Fibroblast of skin of left quadriceps (primary cell): ENCODE measurements at regions not wholly inside any gene's neighbourhood (a gene's known extent, or its start where the extent isn't known, plus 50 kb on each side); places are given as distances from the start of the nearest gene placed in this dataset.

ENCODE experiments used
- DNase-seq, 2 experiments: peaks; one replicate each; pipeline ENCODE4 v3.0.0-alpha.2; 2013; ENCODE audit warnings: low read depth in 2 of 2

GRCh38 chr3:36258421-36258820 lies 121.9 kb upstream of the STAC start:
- no peak for DNase-seq

GRCh38 chr3:36259580-36259979 lies 120.7 kb upstream of the STAC start:
- no peak for DNase-seq

- no peak for DNase-seq
Measured at GRCh38 chr3:36269274-36269673, 111.0 kb upstream of the STAC start.

GRCh38 chr3:36282766-36283165 lies 97.5 kb upstream of the STAC start:
- DNase-seq: no peak

GRCh38 chr3:36295296-36295695 lies 85.0 kb upstream of the STAC start:
- peak; percentile 17 to 18 for DNase-seq

GRCh38 chr3:36297195-36297594 lies 83.1 kb upstream of the STAC start:
- no peak for DNase-seq

- no peak for DNase-seq
Measured at GRCh38 chr3:36298188-36298587, 82.1 kb upstream of the STAC start.

GRCh38 chr3:36302158-36302509 lies 78.2 kb upstream of the STAC start:
- DNase-seq: no peak

- DNase-seq: no peak
Measured at GRCh38 chr3:36302626-36303025, 77.7 kb upstream of the STAC start.

GRCh38 chr3:36303286-36303685 lies 77.0 kb upstream of the STAC start:
- no peak for DNase-seq

- DNase-seq: no peak
Measured at GRCh38 chr3:36305929-36306520, 74.3 kb upstream of the STAC start.

GRCh38 chr3:36309092-36309491 lies 71.2 kb upstream of the STAC start:
- DNase-seq: no peak

GRCh38 chr3:36312351-36312750 lies 68.0 kb upstream of the STAC start:
- no peak for DNase-seq

GRCh38 chr3:36317915-36318314 lies 62.4 kb upstream of the STAC start:
- DNase-seq: no peak

- DNase-seq: no peak
Measured at GRCh38 chr3:36318621-36319200, 61.6 kb upstream of the STAC start.

GRCh38 chr3:36319680-36320079 lies 60.6 kb upstream of the STAC start:
- DNase-seq: no peak
